SK-N-SH (cell line): ENCODE measurements at regions not wholly inside any gene's neighbourhood (a gene's known extent, or its start where the extent isn't known, plus 50 kb on each side); places are given as distances from the start of the nearest gene placed in this dataset.

Experiments
- ELF1 ChIP-seq: IDR thresholded peaks from 2 replicates; pipeline ENCODE4 v1.4.0; 2012
- GABPA ChIP-seq: IDR thresholded peaks from 2 replicates; pipeline ENCODE4 v1.4.0; 2012; ENCODE audit warnings: low read depth, mild to moderate bottlenecking
- JUND ChIP-seq: IDR thresholded peaks from 2 replicates; pipeline ENCODE4 v1.4.0; 2012
- MAX ChIP-seq: IDR thresholded peaks from 2 replicates; pipeline ENCODE4 v1.4.0; 2012; ENCODE audit warnings: low read depth
- POLR2AphosphoS5 ChIP-seq: IDR thresholded peaks from 2 replicates; pipeline ENCODE4 v1.6.1; 2012; ENCODE audit warnings: low read depth, low read length
- REST ChIP-seq: IDR thresholded peaks from 2 replicates; pipeline ENCODE4 v1.6.1; 2012; ENCODE audit warnings: mild to moderate bottlenecking, low read depth, low read length, moderate library complexity
- TEAD4 ChIP-seq: IDR thresholded peaks from 2 replicates; pipeline ENCODE4 v1.4.0; 2012; ENCODE audit warnings: mild to moderate bottlenecking, borderline replicate concordance; ENCODE audit not compliant: insufficient read depth
- USF2 ChIP-seq: fragments of 150-350 bp; IDR thresholded peaks from 2 replicates; pipeline ENCODE4 v1.6.1; 2017; ENCODE audit warnings: antibody characterized with exemption, low read length, low read depth, borderline replicate concordance
- YY1 ChIP-seq: IDR thresholded peaks from 2 replicates; pipeline ENCODE4 v1.4.0; 2012; ENCODE audit warnings: low read depth, mild to moderate bottlenecking
- TF ChIP-seq, protein P1 (sequence below): fragments of 200-600 bp; sonication (generic); IDR thresholded peaks from 2 replicates; pipeline ENCODE4 v1.6.1; 2017; ENCODE audit warnings: antibody characterized with exemption, mild to moderate bottlenecking, moderate library complexity

- TF ChIP-seq POLR2AphosphoS5 (no peak), JUND (no peak), ELF1 (no peak), MAX (no peak), GABPA (no peak), YY1 (no peak), USF2 (no peak), REST (no peak), TEAD4 (no peak)
- TF ChIP-seq, protein P1, sequence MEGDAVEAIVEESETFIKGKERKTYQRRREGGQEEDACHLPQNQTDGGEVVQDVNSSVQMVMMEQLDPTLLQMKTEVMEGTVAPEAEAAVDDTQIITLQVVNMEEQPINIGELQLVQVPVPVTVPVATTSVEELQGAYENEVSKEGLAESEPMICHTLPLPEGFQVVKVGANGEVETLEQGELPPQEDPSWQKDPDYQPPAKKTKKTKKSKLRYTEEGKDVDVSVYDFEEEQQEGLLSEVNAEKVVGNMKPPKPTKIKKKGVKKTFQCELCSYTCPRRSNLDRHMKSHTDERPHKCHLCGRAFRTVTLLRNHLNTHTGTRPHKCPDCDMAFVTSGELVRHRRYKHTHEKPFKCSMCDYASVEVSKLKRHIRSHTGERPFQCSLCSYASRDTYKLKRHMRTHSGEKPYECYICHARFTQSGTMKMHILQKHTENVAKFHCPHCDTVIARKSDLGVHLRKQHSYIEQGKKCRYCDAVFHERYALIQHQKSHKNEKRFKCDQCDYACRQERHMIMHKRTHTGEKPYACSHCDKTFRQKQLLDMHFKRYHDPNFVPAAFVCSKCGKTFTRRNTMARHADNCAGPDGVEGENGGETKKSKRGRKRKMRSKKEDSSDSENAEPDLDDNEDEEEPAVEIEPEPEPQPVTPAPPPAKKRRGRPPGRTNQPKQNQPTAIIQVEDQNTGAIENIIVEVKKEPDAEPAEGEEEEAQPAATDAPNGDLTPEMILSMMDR, result no peak
Measured at GRCh38 chr11:50155508-50155907, 122.8 kb downstream of the OR4C45 start.
